NCI-H128 (cell line): ENCODE measurements at regions not wholly inside any gene's neighbourhood (a gene's known extent, or its start where the extent isn't known, plus 50 kb on each side); places are given as distances from the start of the nearest gene placed in this dataset.

Experiments
- DNase-seq: peaks from one replicate; lab custom pipeline; 2025; ENCODE audit not compliant: unreplicated experiment; lab: John Stamatoyannopoulos, UW

- DNase-seq: no peak
Observed at GRCh38 chr2:43129676-43130547, 96.5 kb downstream of the ZFP36L2 start.

GRCh38 chr2:43128559-43128955, 97.8 kb downstream of the ZFP36L2 start:
- no peak for DNase-seq

- no peak for DNase-seq
Observed at GRCh38 chr2:43127941-43128558, 98.4 kb downstream of the ZFP36L2 start.

GRCh38 chr2:43127208-43127940, 99.0 kb downstream of the ZFP36L2 start:
- DNase-seq: no peak

- no peak for DNase-seq
Observed at GRCh38 chr2:43126817-43127207, 99.6 kb downstream of the ZFP36L2 start.

GRCh38 chr2:43125090-43125998, 101.1 kb downstream of the ZFP36L2 start:
- no peak for DNase-seq

- no peak for DNase-seq
Observed at GRCh38 chr2:43124687-43125057, 101.7 kb downstream of the ZFP36L2 start.

- no peak for DNase-seq
Observed at GRCh38 chr2:43123981-43124686, 102.3 kb downstream of the ZFP36L2 start.

- DNase-seq: no peak
Observed at GRCh38 chr2:43123486-43123885, 102.9 kb downstream of the ZFP36L2 start.

GRCh38 chr2:43123028-43123427, 103.4 kb downstream of the ZFP36L2 start:
- no peak for DNase-seq

GRCh38 chr2:43121580-43122314, 104.7 kb downstream of the ZFP36L2 start:
- DNase-seq: no peak

- no peak for DNase-seq
Observed at GRCh38 chr2:43119303-43119702, 107.1 kb downstream of the ZFP36L2 start.

- no peak for DNase-seq
Observed at GRCh38 chr2:43117521-43118143, 108.8 kb downstream of the ZFP36L2 start.

GRCh38 chr2:43116988-43117387, 109.4 kb downstream of the ZFP36L2 start:
- DNase-seq: no peak

GRCh38 chr2:43115881-43116280, 110.5 kb downstream of the ZFP36L2 start:
- DNase-seq: no peak

GRCh38 chr2:43114210-43114609, 112.2 kb downstream of the ZFP36L2 start:
- DNase-seq: no peak

- DNase-seq: no peak
Observed at GRCh38 chr2:43111788-43112554, 114.4 kb downstream of the ZFP36L2 start.

GRCh38 chr2:43110442-43110871, 115.9 kb downstream of the ZFP36L2 start:
- DNase-seq: no peak
